HepG2 (cell line): ENCODE measurements at regions not wholly inside any gene's neighbourhood (a gene's known extent, or its start where the extent isn't known, plus 50 kb on each side); places are given as distances from the start of the nearest gene placed in this dataset.

Experiments
- CBX1 ChIP-seq: IDR thresholded peaks from one replicate; pipeline ENCODE4 v1.6.1; 2016; ENCODE audit warnings: antibody characterized with exemption, low read depth
- CEBPB ChIP-seq: IDR thresholded peaks from 2 replicates; pipeline ENCODE4 v1.6.1; 2011; ENCODE audit warnings: low read depth, low read length, improper control_type of control experiment, borderline replicate concordance
- CREM ChIP-seq, 2 experiments: sonication (generic) in 1 of 2; formaldehyde crosslinking in 1 of 2; IDR thresholded peaks; 2 replicates each; pipeline versions ENCODE4 v1.4.0 to v1.6.1; 2016 to 2020; ENCODE audit warnings: antibody characterized with exemption in 1 of 2, mild to moderate bottlenecking in 1 of 2, missing genetic modification reagents in 1 of 2
- KDM2A ChIP-seq: sonication (generic); formaldehyde crosslinking; IDR thresholded peaks from 2 replicates; pipeline ENCODE4 v1.4.0; 2020; ENCODE audit warnings: low read depth, missing genetic modification reagents, borderline replicate concordance
- MED13 ChIP-seq: sonication (generic); formaldehyde crosslinking; IDR thresholded peaks from 2 replicates; pipeline ENCODE4 v1.5.0; 2020; ENCODE audit warnings: missing genetic modification reagents
- NCOA1 ChIP-seq: sonication (generic); formaldehyde crosslinking; IDR thresholded peaks from 2 replicates; pipeline ENCODE4 v1.9.0; 2021; ENCODE audit warnings: missing genetic modification reagents
- NFRKB ChIP-seq: fragments of 450-650 bp; IDR thresholded peaks from 2 replicates; pipeline ENCODE4 v1.6.1; 2017
- PAF1 ChIP-seq: IDR thresholded peaks from 2 replicates; pipeline ENCODE4 v1.6.1; 2016; ENCODE audit warnings: missing genetic modification reagents, missing compliant biosample characterization
- POLR2A ChIP-seq, 2 experiments: IDR thresholded peaks; 2 replicates each; pipeline ENCODE4 v1.6.1; 2011; ENCODE audit warnings: low read depth in 2 of 2, low read length in 2 of 2, mild to moderate bottlenecking in 1 of 2, moderate library complexity in 1 of 2; ENCODE audit not compliant: insufficient read depth in 1 of 2
- RELA ChIP-seq: sonication (generic); formaldehyde crosslinking; IDR thresholded peaks from 2 replicates; pipeline ENCODE4 v1.4.0; 2020; ENCODE audit warnings: missing genetic modification reagents
- RXRB ChIP-seq: IDR thresholded peaks from 2 replicates; pipeline ENCODE4 v1.6.1; 2016; ENCODE audit warnings: borderline replicate concordance, missing genetic modification reagents, missing compliant biosample characterization
- SIX4 ChIP-seq: sonication (generic); formaldehyde crosslinking; IDR thresholded peaks from 2 replicates; pipeline ENCODE4 v1.4.0; 2020; ENCODE audit warnings: missing genetic modification reagents
- SMAD1 ChIP-seq: sonication (generic); formaldehyde crosslinking; IDR thresholded peaks from 2 replicates; pipeline ENCODE4 v1.4.0; 2020; ENCODE audit warnings: missing genetic modification reagents, low read depth, mild to moderate bottlenecking, borderline replicate concordance
- SMARCE1 ChIP-seq: fragments of 450-650 bp; IDR thresholded peaks from 2 replicates; pipeline ENCODE4 v1.6.1; 2017; ENCODE audit warnings: borderline replicate concordance
- ZBTB7A ChIP-seq: sonication (generic); formaldehyde crosslinking; IDR thresholded peaks from 2 replicates; pipeline ENCODE4 v1.8.0; 2022; ENCODE audit warnings: mild to moderate bottlenecking, missing genetic modification reagents
- ZFP36L1 ChIP-seq: sonication (generic); formaldehyde crosslinking; IDR thresholded peaks from 2 replicates; pipeline ENCODE4 v1.8.0; 2022; ENCODE audit warnings: mild to moderate bottlenecking, missing genetic modification reagents, moderate library complexity
- ZFP62 ChIP-seq: sonication (generic); formaldehyde crosslinking; IDR thresholded peaks from 2 replicates; pipeline ENCODE4 v1.4.0; 2020; ENCODE audit warnings: missing genetic modification reagents
- ZNF10 ChIP-seq: sonication (generic); formaldehyde crosslinking; IDR thresholded peaks from 2 replicates; pipeline ENCODE4 v1.4.0; 2020; ENCODE audit warnings: mild to moderate bottlenecking, low read depth, missing genetic modification reagents, borderline replicate concordance
- ZNF3 ChIP-seq: IDR thresholded peaks from 2 replicates; pipeline ENCODE4 v1.7.0; 2017; ENCODE audit warnings: inconsistent platforms
- ZNF468 ChIP-seq: sonication (generic); formaldehyde crosslinking; IDR thresholded peaks from 2 replicates; pipeline ENCODE4 v1.8.0; 2022; ENCODE audit warnings: mild to moderate bottlenecking, moderate library complexity, missing genetic modification reagents
- ZSCAN31 ChIP-seq: sonication (generic); formaldehyde crosslinking; IDR thresholded peaks from 2 replicates; pipeline ENCODE4 v1.5.0; 2020; ENCODE audit warnings: low read depth, mild to moderate bottlenecking, missing genetic modification reagents
- TF ChIP-seq, protein P1 (sequence below): sonication (generic); formaldehyde crosslinking; IDR thresholded peaks from 2 replicates; pipeline ENCODE4 v1.9.0; 2021; ENCODE audit warnings: missing genetic modification reagents, mild to moderate bottlenecking, borderline replicate concordance
- TF ChIP-seq, protein P2 (sequence below): sonication (generic); formaldehyde crosslinking; IDR thresholded peaks from 2 replicates; pipeline ENCODE4 v1.5.1; 2020; ENCODE audit warnings: missing genetic modification reagents, mild to moderate bottlenecking, borderline replicate concordance
- TF ChIP-seq, protein P3 (sequence below): sonication (generic); formaldehyde crosslinking; IDR thresholded peaks from 2 replicates; pipeline ENCODE4 v1.4.0; 2020; ENCODE audit warnings: missing genetic modification reagents
- TF ChIP-seq, protein P4 (sequence below): sonication (generic); IDR thresholded peaks from 2 replicates; pipeline ENCODE4 v1.6.1; 2016; ENCODE audit warnings: low read depth, borderline replicate concordance
- TF ChIP-seq, protein P5 (sequence below): IDR thresholded peaks from 2 replicates; pipeline ENCODE4 v1.6.1; 2016; ENCODE audit warnings: missing biosample characterization, missing genetic modification reagents, low read depth

DNA sequence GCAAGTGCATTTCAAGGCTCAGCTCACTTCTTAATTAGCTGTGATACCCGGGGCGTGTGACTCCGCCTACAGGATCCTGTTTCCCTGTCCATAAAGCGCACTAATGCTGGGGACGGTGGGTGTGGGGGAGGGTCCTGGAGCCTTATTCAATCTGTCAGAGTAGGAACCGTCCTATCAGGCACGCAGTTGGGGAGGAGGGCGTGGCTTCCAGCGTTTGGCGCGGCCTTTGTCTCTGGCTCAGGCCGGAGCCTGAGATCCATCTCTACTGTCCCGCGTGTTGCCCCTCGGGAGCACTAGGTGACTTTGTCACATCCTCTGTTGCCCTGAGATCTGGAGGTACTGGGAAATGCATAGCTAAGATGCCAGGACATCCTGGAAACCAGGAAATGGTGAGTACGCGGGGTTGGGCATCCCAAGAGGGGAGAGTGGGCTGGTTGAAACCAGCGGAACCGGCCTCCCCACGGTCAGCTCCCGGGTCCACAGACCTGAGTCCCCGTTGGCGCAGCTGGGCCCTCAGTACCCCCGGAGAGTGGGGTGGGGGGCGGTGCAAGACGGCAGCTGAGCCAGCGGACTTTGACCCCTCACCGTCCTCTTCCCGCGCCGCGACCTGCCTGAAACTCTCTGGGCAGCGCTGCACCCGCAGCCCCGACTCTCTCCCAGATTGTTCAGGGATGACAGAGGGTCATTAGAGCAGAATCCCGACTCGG is 104.4 kb upstream of the ZNF92 start (continued):
- TF ChIP-seq MED13 (CRISPR knock-in tag) (no peak), ZNF3 (CRISPR knock-in tag) (no peak), NFRKB (no peak), ZNF468 (CRISPR knock-in tag) (no peak), RELA (CRISPR knock-in tag) (no peak), ZSCAN31 (CRISPR knock-in tag) (peak; percentile 85; the same call in 1 of the 2 replicates), RXRB (CRISPR knock-in tag) (no peak), ZBTB7A (no peak; the same call in 1 of the 2 replicates), ZFP62 (CRISPR knock-in tag) (no peak), NCOA1 (CRISPR knock-in tag) (no peak), ZNF10 (CRISPR knock-in tag) (no peak), CEBPB (no peak), CBX1 (no peak), SIX4 (no peak), POLR2A (IDR thresholded peaks at IDR 0.05; ENCODE audit: insufficient read depth in 1 of 2, low read depth in 2 of 2, low read length in 2 of 2) (peak; percentile 64 to 88), SMAD1 (CRISPR knock-in tag) (no peak), CREM (IDR thresholded peaks at IDR 0.05) (no peak), CREM (CRISPR knock-in tag; IDR thresholded peaks at IDR 0.05) (no peak), SMARCE1 (no peak), ZFP36L1 (no peak), KDM2A (CRISPR knock-in tag) (peak; percentile 36; the same call in 1 of the 2 replicates), PAF1 (CRISPR knock-in tag) (no peak)
- TF ChIP-seq, protein P1, sequence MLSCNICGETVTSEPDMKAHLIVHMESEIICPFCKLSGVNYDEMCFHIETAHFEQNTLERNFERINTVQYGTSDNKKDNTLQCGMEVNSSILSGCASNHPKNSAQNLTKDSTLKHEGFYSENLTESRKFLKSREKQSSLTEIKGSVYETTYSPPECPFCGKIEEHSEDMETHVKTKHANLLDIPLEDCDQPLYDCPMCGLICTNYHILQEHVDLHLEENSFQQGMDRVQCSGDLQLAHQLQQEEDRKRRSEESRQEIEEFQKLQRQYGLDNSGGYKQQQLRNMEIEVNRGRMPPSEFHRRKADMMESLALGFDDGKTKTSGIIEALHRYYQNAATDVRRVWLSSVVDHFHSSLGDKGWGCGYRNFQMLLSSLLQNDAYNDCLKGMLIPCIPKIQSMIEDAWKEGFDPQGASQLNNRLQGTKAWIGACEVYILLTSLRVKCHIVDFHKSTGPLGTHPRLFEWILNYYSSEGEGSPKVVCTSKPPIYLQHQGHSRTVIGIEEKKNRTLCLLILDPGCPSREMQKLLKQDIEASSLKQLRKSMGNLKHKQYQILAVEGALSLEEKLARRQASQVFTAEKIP (CRISPR knock-in tag): no peak
- TF ChIP-seq, protein P2, sequence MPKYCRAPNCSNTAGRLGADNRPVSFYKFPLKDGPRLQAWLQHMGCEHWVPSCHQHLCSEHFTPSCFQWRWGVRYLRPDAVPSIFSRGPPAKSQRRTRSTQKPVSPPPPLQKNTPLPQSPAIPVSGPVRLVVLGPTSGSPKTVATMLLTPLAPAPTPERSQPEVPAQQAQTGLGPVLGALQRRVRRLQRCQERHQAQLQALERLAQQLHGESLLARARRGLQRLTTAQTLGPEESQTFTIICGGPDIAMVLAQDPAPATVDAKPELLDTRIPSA: no peak
- TF ChIP-seq, protein P3, sequence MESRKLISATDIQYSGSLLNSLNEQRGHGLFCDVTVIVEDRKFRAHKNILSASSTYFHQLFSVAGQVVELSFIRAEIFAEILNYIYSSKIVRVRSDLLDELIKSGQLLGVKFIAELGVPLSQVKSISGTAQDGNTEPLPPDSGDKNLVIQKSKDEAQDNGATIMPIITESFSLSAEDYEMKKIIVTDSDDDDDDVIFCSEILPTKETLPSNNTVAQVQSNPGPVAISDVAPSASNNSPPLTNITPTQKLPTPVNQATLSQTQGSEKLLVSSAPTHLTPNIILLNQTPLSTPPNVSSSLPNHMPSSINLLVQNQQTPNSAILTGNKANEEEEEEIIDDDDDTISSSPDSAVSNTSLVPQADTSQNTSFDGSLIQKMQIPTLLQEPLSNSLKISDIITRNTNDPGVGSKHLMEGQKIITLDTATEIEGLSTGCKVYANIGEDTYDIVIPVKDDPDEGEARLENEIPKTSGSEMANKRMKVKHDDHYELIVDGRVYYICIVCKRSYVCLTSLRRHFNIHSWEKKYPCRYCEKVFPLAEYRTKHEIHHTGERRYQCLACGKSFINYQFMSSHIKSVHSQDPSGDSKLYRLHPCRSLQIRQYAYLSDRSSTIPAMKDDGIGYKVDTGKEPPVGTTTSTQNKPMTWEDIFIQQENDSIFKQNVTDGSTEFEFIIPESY (CRISPR knock-in tag): no peak
- TF ChIP-seq, protein P4, sequence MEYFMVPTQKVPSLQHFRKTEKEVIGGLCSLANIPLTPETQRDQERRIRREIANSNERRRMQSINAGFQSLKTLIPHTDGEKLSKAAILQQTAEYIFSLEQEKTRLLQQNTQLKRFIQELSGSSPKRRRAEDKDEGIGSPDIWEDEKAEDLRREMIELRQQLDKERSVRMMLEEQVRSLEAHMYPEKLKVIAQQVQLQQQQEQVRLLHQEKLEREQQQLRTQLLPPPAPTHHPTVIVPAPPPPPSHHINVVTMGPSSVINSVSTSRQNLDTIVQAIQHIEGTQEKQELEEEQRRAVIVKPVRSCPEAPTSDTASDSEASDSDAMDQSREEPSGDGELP: peak; percentile 73; the same call in 1 of the 2 replicates
- TF ChIP-seq, protein P5, sequence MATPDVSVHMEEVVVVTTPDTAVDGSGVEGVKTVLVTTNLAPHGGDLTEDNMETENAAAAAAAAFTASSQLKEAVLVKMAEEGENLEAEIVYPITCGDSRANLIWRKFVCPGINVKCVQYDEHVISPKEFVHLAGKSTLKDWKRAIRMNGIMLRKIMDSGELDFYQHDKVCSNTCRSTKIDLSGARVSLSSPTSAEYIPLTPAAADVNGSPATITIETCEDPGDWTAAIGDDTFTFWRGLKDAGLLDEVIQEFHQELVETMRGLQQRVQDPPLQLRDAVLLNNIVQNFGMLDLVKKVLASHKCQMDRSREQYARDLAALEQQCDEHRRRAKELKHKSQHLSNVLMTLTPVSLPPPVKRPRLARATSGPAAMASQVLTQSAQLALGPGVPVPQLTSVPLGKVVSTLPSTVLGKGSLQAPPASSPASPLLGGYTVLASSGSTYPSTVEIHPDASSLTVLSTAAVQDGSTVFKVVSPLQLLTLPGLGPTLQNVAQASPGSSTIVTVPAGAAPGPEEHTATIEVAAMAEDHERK (CRISPR knock-in tag): no peak
